NCI-H2171 (cell line): ENCODE measurements at regions not wholly inside any gene's neighbourhood (a gene's known extent, or its start where the extent isn't known, plus 50 kb on each side); places are given as distances from the start of the nearest gene placed in this dataset.

Experiments
- DNase-seq: peaks from one replicate; lab custom pipeline; 2025; lab: John Stamatoyannopoulos, UW

- no peak for DNase-seq
Observed at GRCh38 chr2:45141883-45142866, 132.9 kb upstream of the SIX2 start.

- DNase-seq = no peak
Observed at GRCh38 chr2:45140675-45141074, 131.4 kb upstream of the SIX2 start.

GRCh38 chr2:45138904-45139303 lies 129.7 kb upstream of the SIX2 start:
- no peak for DNase-seq

GRCh38 chr2:45137966-45138695 lies 128.9 kb upstream of the SIX2 start:
- DNase-seq = no peak

- DNase-seq = no peak
Observed at GRCh38 chr2:45134726-45135125, 125.5 kb upstream of the SIX2 start.

- DNase-seq = no peak
Observed at GRCh38 chr2:45134014-45134413, 124.8 kb upstream of the SIX2 start.

- DNase-seq = no peak
Observed at GRCh38 chr2:45132551-45132950, 123.3 kb upstream of the SIX2 start.

- DNase-seq = no peak
Observed at GRCh38 chr2:45131587-45131986, 122.3 kb upstream of the SIX2 start.

- DNase-seq = no peak
Observed at GRCh38 chr2:45130736-45131135, 121.5 kb upstream of the SIX2 start.

GRCh38 chr2:45128580-45128997 lies 119.3 kb upstream of the SIX2 start:
- no peak for DNase-seq

- no peak for DNase-seq
Observed at GRCh38 chr2:45127891-45128290, 118.6 kb upstream of the SIX2 start.

- no peak for DNase-seq
Observed at GRCh38 chr2:45127321-45127720, 118.1 kb upstream of the SIX2 start.

- no peak for DNase-seq
Observed at GRCh38 chr2:45125232-45125631, 116.0 kb upstream of the SIX2 start.

GRCh38 chr2:45124456-45124855 lies 115.2 kb upstream of the SIX2 start:
- DNase-seq = no peak

GRCh38 chr2:45123521-45124191 lies 114.4 kb upstream of the SIX2 start:
- DNase-seq = no peak

- DNase-seq = no peak
Observed at GRCh38 chr2:45123065-45123464, 113.8 kb upstream of the SIX2 start.

- DNase-seq = no peak
Observed at GRCh38 chr2:45121236-45121927, 112.1 kb upstream of the SIX2 start.

- DNase-seq = no peak
Observed at GRCh38 chr2:45120546-45120945, 111.3 kb upstream of the SIX2 start.

- DNase-seq = no peak
Observed at GRCh38 chr2:45119855-45120254, 110.6 kb upstream of the SIX2 start.

GRCh38 chr2:45119038-45119437 lies 109.8 kb upstream of the SIX2 start:
- no peak for DNase-seq

GRCh38 chr2:45117383-45117782 lies 108.1 kb upstream of the SIX2 start:
- DNase-seq = no peak

GRCh38 chr2:45115181-45115580 lies 105.9 kb upstream of the SIX2 start:
- DNase-seq = no peak
